ENCODE measurements at regions not wholly inside any gene's neighbourhood (a gene's known extent, or its start where the extent isn't known, plus 50 kb on each side); places are given as distances from the start of the nearest gene placed in this dataset.

DNA sequence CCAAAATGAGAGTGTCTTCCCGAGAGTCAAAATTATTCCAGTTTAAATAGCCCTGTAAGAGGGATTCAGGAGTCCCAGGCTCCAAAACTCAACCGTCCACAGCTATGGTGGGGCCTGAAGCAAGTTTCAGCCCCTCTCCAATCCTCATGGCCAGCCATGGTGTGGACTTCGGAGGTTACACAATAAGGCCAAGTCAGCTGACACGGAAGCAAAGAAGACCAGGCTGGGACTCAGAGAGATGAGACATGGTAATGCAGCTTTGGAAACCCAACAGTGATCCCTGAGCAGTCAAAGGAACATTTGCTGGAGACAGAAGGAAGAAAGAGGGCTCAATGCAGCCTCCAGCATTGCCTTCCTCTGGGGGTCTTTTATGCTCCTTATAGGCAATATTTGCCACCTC, 324.6 kb upstream of the TLE3 start:
- Histone ChIP-seq H4K20me1 (ENCODE audit: insufficient read depth) (no peaks in the 10 kb centered on the region), H3K9me2 (ENCODE audit: insufficient read depth, low read length) (no peaks in the 10 kb centered on the region), H3K4me2 (ENCODE audit: low read length) (no peak overlapping the region), H3K79me2 (replicated peaks; ENCODE audit: insufficient read depth, low read length) (no peaks in the 10 kb centered on the region), H3K9ac (ENCODE audit: low read length) (no peak overlapping the region), H3K9me3 (ENCODE audit: low read length) (no peaks in the 10 kb centered on the region), H3F3A (ENCODE audit: insufficient read depth, low read length, poor library complexity, severe bottlenecking) (no peaks in the 10 kb centered on the region), H3K4me3 (ENCODE audit: low read length) (no peak overlapping the region), H3K36me3 (ENCODE audit: insufficient read depth, low read length) (no peaks in the 10 kb centered on the region), H2AFZ (ENCODE audit: low read depth, low read length) (no peak overlapping the region), H3K27me3 (ENCODE audit: insufficient read depth, low read depth, low read length) (no peaks in the 10 kb centered on the region), H3K27ac (ENCODE audit: low read length) (no peak overlapping the region)
- no peak for TF ChIP-seq TAF1 (IDR thresholded peaks at IDR 0.05; ENCODE audit: low read depth)
- no peak for TF ChIP-seq RAD21 (conservative IDR thresholded peaks at IDR 0.05)
- TF ChIP-seq POLR2AphosphoS5 (IDR thresholded peaks at IDR 0.05), result no peak
- TF ChIP-seq MXI1 (conservative IDR thresholded peaks at IDR 0.05; ENCODE audit: poor library complexity, severe bottlenecking), result no peak
- no peak for TF ChIP-seq EP300 (conservative IDR thresholded peaks at IDR 0.05; ENCODE audit: poor library complexity, severe bottlenecking)
- TF ChIP-seq, protein P1, sequence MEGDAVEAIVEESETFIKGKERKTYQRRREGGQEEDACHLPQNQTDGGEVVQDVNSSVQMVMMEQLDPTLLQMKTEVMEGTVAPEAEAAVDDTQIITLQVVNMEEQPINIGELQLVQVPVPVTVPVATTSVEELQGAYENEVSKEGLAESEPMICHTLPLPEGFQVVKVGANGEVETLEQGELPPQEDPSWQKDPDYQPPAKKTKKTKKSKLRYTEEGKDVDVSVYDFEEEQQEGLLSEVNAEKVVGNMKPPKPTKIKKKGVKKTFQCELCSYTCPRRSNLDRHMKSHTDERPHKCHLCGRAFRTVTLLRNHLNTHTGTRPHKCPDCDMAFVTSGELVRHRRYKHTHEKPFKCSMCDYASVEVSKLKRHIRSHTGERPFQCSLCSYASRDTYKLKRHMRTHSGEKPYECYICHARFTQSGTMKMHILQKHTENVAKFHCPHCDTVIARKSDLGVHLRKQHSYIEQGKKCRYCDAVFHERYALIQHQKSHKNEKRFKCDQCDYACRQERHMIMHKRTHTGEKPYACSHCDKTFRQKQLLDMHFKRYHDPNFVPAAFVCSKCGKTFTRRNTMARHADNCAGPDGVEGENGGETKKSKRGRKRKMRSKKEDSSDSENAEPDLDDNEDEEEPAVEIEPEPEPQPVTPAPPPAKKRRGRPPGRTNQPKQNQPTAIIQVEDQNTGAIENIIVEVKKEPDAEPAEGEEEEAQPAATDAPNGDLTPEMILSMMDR (IDR thresholded peaks at IDR 0.05; ENCODE audit: poor library complexity, severe bottlenecking), result no peak
- TF ChIP-seq, protein P2, sequence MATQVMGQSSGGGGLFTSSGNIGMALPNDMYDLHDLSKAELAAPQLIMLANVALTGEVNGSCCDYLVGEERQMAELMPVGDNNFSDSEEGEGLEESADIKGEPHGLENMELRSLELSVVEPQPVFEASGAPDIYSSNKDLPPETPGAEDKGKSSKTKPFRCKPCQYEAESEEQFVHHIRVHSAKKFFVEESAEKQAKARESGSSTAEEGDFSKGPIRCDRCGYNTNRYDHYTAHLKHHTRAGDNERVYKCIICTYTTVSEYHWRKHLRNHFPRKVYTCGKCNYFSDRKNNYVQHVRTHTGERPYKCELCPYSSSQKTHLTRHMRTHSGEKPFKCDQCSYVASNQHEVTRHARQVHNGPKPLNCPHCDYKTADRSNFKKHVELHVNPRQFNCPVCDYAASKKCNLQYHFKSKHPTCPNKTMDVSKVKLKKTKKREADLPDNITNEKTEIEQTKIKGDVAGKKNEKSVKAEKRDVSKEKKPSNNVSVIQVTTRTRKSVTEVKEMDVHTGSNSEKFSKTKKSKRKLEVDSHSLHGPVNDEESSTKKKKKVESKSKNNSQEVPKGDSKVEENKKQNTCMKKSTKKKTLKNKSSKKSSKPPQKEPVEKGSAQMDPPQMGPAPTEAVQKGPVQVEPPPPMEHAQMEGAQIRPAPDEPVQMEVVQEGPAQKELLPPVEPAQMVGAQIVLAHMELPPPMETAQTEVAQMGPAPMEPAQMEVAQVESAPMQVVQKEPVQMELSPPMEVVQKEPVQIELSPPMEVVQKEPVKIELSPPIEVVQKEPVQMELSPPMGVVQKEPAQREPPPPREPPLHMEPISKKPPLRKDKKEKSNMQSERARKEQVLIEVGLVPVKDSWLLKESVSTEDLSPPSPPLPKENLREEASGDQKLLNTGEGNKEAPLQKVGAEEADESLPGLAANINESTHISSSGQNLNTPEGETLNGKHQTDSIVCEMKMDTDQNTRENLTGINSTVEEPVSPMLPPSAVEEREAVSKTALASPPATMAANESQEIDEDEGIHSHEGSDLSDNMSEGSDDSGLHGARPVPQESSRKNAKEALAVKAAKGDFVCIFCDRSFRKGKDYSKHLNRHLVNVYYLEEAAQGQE (IDR thresholded peaks at IDR 0.05; ENCODE audit: borderline replicate concordance), result no peak
- TF ChIP-seq SMC3 (conservative IDR thresholded peaks at IDR 0.05; ENCODE audit: poor library complexity), result no peak
- no peak for TF ChIP-seq EZH2 (IDR thresholded peaks at IDR 0.05; ENCODE audit: borderline replicate concordance, insufficient read depth, low read length, poor library complexity, severe bottlenecking)

DNA sequence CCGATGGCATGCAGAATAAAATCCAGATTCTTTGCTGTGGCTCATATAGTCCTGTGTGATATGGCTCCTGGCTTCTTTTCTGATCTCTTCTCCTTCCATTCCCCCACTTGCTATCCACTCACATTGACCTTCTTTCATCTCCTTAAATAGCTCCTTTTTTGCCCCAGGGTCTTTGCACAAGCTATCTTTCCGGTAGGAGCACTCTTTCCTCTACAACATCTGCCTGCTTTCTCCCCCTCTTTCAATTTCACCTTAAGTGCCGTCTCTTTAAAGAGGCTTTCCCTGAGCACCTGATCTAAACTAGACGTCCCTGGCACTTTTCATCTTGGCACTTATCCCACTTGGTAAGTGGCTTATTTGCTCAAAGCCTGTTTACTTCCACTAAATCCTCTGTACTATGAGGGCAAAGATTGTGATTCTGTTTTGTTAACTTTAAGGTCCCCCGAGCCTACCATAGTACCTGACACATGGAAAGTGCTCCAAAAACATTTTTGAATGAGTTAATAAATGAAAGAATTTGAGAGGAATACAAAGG, 323.3 kb upstream of the TLE3 start:
- H2AFZ ChIP-seq (ENCODE audit: low read depth, low read length), result no peak overlapping the region

More for the DNA sequence above, 323.3 kb upstream of the TLE3 start:
- Histone ChIP-seq H3K27ac (ENCODE audit: low read length) (no peak overlapping the region), H3K4me3 (ENCODE audit: low read length) (no peak overlapping the region), H3K36me3 (ENCODE audit: insufficient read depth, low read length) (no peaks in the 10 kb centered on the region), H3K4me2 (ENCODE audit: low read length) (no peak overlapping the region), H3K9me2 (ENCODE audit: insufficient read depth, low read length) (no peaks in the 10 kb centered on the region), H3K79me2 (replicated peaks; ENCODE audit: insufficient read depth, low read length) (no peaks in the 10 kb centered on the region), H3F3A (ENCODE audit: insufficient read depth, low read length, poor library complexity, severe bottlenecking) (no peaks in the 10 kb centered on the region), H4K20me1 (ENCODE audit: insufficient read depth) (no peaks in the 10 kb centered on the region), H3K9ac (ENCODE audit: low read length) (no peak overlapping the region), H3K27me3 (ENCODE audit: insufficient read depth, low read depth, low read length) (no peaks in the 10 kb centered on the region), H3K9me3 (ENCODE audit: low read length) (no peaks in the 10 kb centered on the region)
- TF ChIP-seq SMC3 (conservative IDR thresholded peaks at IDR 0.05; ENCODE audit: poor library complexity) (no peak), RAD21 (conservative IDR thresholded peaks at IDR 0.05) (no peak)
- TF ChIP-seq, protein P1 (IDR thresholded peaks at IDR 0.05; ENCODE audit: poor library complexity, severe bottlenecking), result no peak

Measured in neural cell (in vitro differentiated cells).